MCF 10A (cell line): ENCODE measurements at regions not wholly inside any gene's neighbourhood (a gene's known extent, or its start where the extent isn't known, plus 50 kb on each side); places are given as distances from the start of the nearest gene placed in this dataset.

Experiments
- BruUV-seq: library from RNA; stranded (reverse); fragments of 400-500 nt; replicated peaks from 2 replicates; lab custom pipeline; 2021; lab: Mats Ljungman, UMichigan
- CTCF ChIA-PET: fragments of 300-600 bp; sonication (Branson Sonifier 250); formaldehyde crosslinking; extraction: SDS; loops from one replicate; lab custom pipeline; 2021; ENCODE audit warnings: antibody characterized with exemption, inconsistent platforms; lab: Yijun Ruan, JAX
- POLR2A ChIA-PET: fragments of 300-600, 350-650 bp; sonication (Branson Sonifier 250); formaldehyde crosslinking; extraction: SDS; loops from one replicate; lab custom pipeline; 2020; ENCODE audit warnings: antibody characterized with exemption, inconsistent platforms; lab: Yijun Ruan, JAX
- DNase-seq: peaks from one replicate; pipeline ENCODE4 v3.0.0-alpha.2; 2018; ENCODE audit not compliant: unreplicated experiment
- H3K27ac Mint-ChIP-seq: one replicate; pipeline ENCODE4 v1.8.0; 2022; ENCODE audit warnings: mild to moderate bottlenecking, low read depth, mixed read lengths; ENCODE audit not compliant: unreplicated experiment
- H3K27me3 Mint-ChIP-seq: one replicate; pipeline ENCODE4 v1.8.0; 2022; ENCODE audit warnings: mixed read lengths; ENCODE audit not compliant: insufficient read depth, unreplicated experiment
- H3K36me3 Mint-ChIP-seq: one replicate; pipeline ENCODE4 v1.8.0; 2022; ENCODE audit warnings: mild to moderate bottlenecking, moderate library complexity, mixed read lengths; ENCODE audit not compliant: insufficient read depth, unreplicated experiment
- H3K4me1 Mint-ChIP-seq: one replicate; pipeline ENCODE4 v1.8.0; 2022; ENCODE audit warnings: mixed read lengths; ENCODE audit not compliant: insufficient read depth, unreplicated experiment
- H3K4me3 Mint-ChIP-seq: one replicate; pipeline ENCODE4 v1.8.0; 2022; ENCODE audit warnings: mild to moderate bottlenecking, moderate library complexity, mixed read lengths; ENCODE audit not compliant: unreplicated experiment
- H3K9me3 Mint-ChIP-seq: one replicate; pipeline ENCODE4 v1.8.0; 2022; ENCODE audit warnings: mixed read lengths; ENCODE audit not compliant: unreplicated experiment
- CTCF ChIP-seq: fragments of 200-600 bp; IDR thresholded peaks from one replicate; pipeline ENCODE4 v1.8.0; 2022; ENCODE audit warnings: antibody characterized with exemption, mild to moderate bottlenecking; ENCODE audit not compliant: unreplicated experiment
- intact Hi-C: fragments of 100-400 bp; cut with micrococcal nuclease; formaldehyde crosslinking; loops from 2 replicates; pipeline ENCODE4 v1.14.1; 2022

GRCh38 chr9:103530934-103531333, 535.8 kb downstream of the CYLC2 start:
- no TSS peak for BruUV-seq
- no peak for TF ChIP-seq CTCF
- Mint-ChIP-seq H3K27ac (no peak overlapping the region), H3K4me3 (no peak overlapping the region), H3K9me3 (no peaks in the 10 kb centered on the region), H3K36me3 (no peaks in the 10 kb centered on the region), H3K27me3 (no peaks in the 10 kb centered on the region), H3K4me1 (no peaks in the 10 kb centered on the region)
- no peak for DNase-seq
- ChIA-PET POLR2A (no interaction called here), CTCF (interaction anchor here (0.6 to 0.8 kb wide), 3 partner anchors 10 to 135 kb away, joined by 3 to 5 read pairs (median 4); no protein-coding TSS in a partner anchor)
- intact Hi-C loops, result no loop called here

- intact Hi-C loops, result no loop called here
- TF ChIP-seq CTCF, result no peak
Observed at GRCh38 chr9:103533318-103533717, 538.2 kb downstream of the CYLC2 start.

GRCh38 chr9:103537426-103537825, 542.3 kb downstream of the CYLC2 start:
- no peaks in the 10 kb centered on the region for H3K4me1 Mint-ChIP-seq
- intact Hi-C loops, result no loop called here
- POLR2A ChIA-PET, result no interaction called here
- TF ChIP-seq CTCF, result no peak
- no peak overlapping the region for H3K4me3 Mint-ChIP-seq
- no peak for DNase-seq
- no TSS peak for BruUV-seq
- H3K27ac Mint-ChIP-seq, result no peak overlapping the region
- no peaks in the 10 kb centered on the region for H3K27me3 Mint-ChIP-seq
- H3K36me3 Mint-ChIP-seq, result no peaks in the 10 kb centered on the region
- H3K9me3 Mint-ChIP-seq, result no peaks in the 10 kb centered on the region
- CTCF ChIA-PET, result interaction anchor here (0.6 kb wide), 1 partner anchor 1664 kb away, joined by 4 read pairs; no protein-coding TSS in a partner anchor

More at GRCh38 chr9:103533318-103533717, 538.2 kb downstream of the CYLC2 start:
- no peak for DNase-seq
- H3K4me1 Mint-ChIP-seq, result no peaks in the 10 kb centered on the region
- no peaks in the 10 kb centered on the region for H3K9me3 Mint-ChIP-seq
- H3K36me3 Mint-ChIP-seq, result no peaks in the 10 kb centered on the region
- POLR2A ChIA-PET, result no interaction called here
- H3K4me3 Mint-ChIP-seq, result no peak overlapping the region
- CTCF ChIA-PET, result no interaction called here
- H3K27me3 Mint-ChIP-seq, result no peaks in the 10 kb centered on the region
- BruUV-seq, result no TSS peak
- H3K27ac Mint-ChIP-seq, result no peak overlapping the region

- intact Hi-C loops, result no loop called here
- DNase-seq, result no peak
- Mint-ChIP-seq H3K4me1 (no peaks in the 10 kb centered on the region), H3K36me3 (no peaks in the 10 kb centered on the region), H3K27me3 (no peaks in the 10 kb centered on the region), H3K4me3 (no peak overlapping the region), H3K9me3 (peaks cover 6% of the 10 kb centered on the region), H3K27ac (no peak overlapping the region)
- ChIA-PET POLR2A (no interaction called here), CTCF (no interaction called here)
- BruUV-seq, result no TSS peak
- TF ChIP-seq CTCF, result no peak
Observed at GRCh38 chr9:103545260-103545659, 548.8 kb upstream of the SMC2 start.
